Keratinocyte (primary cell): ENCODE measurements at regions not wholly inside any gene's neighbourhood (a gene's known extent, or its start where the extent isn't known, plus 50 kb on each side); places are given as distances from the start of the nearest gene placed in this dataset.

Experiments used
- DNase-seq: peaks from one replicate; pipeline ENCODE4 v3.0.0-alpha.2; 2011; ENCODE audit warnings: low read depth, missing footprints, low spot score
- FAIRE-seq: peaks from 2 replicates; lab custom pipeline; 2011; peaks lifted over from hg19 to GRCh38; lab: Jason Lieb, UNC
- H2AFZ ChIP-seq: 2 replicates; pipeline ENCODE4 v1.6.0; 2012; ENCODE audit warnings: low read length, control low read depth, inconsistent platforms; ENCODE audit not compliant: control insufficient read depth
- H3K27ac ChIP-seq: 2 replicates; pipeline ENCODE4 v1.5.1; 2011; ENCODE audit warnings: low read length; ENCODE audit not compliant: control insufficient read depth, insufficient read depth
- H3K27me3 ChIP-seq: 3 replicates; pipeline ENCODE4 v1.6.0; 2011; ENCODE audit warnings: low read length; ENCODE audit not compliant: control insufficient read depth, insufficient read depth; ENCODE audit errors: extremely low read depth
- H3K36me3 ChIP-seq, 2 experiments: 2 replicates in 1 of 2; 3 replicates in 1 of 2; pipeline ENCODE4 v1.5.1; 2011; ENCODE audit warnings: low read length in 2 of 2, mild to moderate bottlenecking in 1 of 2; ENCODE audit not compliant: control insufficient read depth in 2 of 2, insufficient read depth in 2 of 2; ENCODE audit errors: extremely low read depth in 1 of 2
- H3K4me1 ChIP-seq: 3 replicates; pipeline ENCODE4 v1.5.1; 2011; ENCODE audit warnings: low read length; ENCODE audit not compliant: control insufficient read depth, insufficient read depth; ENCODE audit errors: extremely low read depth
- H3K4me2 ChIP-seq: 3 replicates; pipeline ENCODE4 v1.6.0; 2011; ENCODE audit warnings: low read depth, low read length; ENCODE audit not compliant: control insufficient read depth, insufficient read depth; ENCODE audit errors: extremely low read depth
- H3K4me3 ChIP-seq, 3 experiments: fragments of 200-600 bp in 1 of 3; sonication (generic) in 1 of 3; 2 replicates in 2 of 3; 3 replicates in 1 of 3; pipeline ENCODE4 v1.5.1; 2011 to 2016; ENCODE audit warnings: low read length in 3 of 3, mild to moderate bottlenecking in 3 of 3, control low read depth in 2 of 3, inconsistent platforms in 1 of 3, low read depth in 1 of 3, mixed read lengths in 1 of 3, mixed run types in 1 of 3, moderate library complexity in 1 of 3; ENCODE audit not compliant: control insufficient read depth in 2 of 3, insufficient read depth in 2 of 3; ENCODE audit errors: extremely low read depth in 1 of 3
- H3K79me2 ChIP-seq: 2 replicates; pipeline ENCODE4 v1.6.0; 2012; ENCODE audit warnings: low read length; ENCODE audit not compliant: control insufficient read depth, insufficient read depth
- H3K9ac ChIP-seq: 3 replicates; pipeline ENCODE4 v1.6.0; 2011; ENCODE audit warnings: low read length; ENCODE audit not compliant: control insufficient read depth, insufficient read depth; ENCODE audit errors: extremely low read depth
- H3K9me1 ChIP-seq: 3 replicates; pipeline ENCODE4 v1.6.0; 2011; ENCODE audit warnings: low read length; ENCODE audit not compliant: control insufficient read depth, insufficient read depth; ENCODE audit errors: extremely low read depth
- H3K9me3 ChIP-seq: 2 replicates; pipeline ENCODE4 v1.5.1; 2012; ENCODE audit warnings: low read depth, low read length; ENCODE audit not compliant: control insufficient read depth
- H4K20me1 ChIP-seq: 3 replicates; pipeline ENCODE4 v1.6.0; 2011; ENCODE audit warnings: low read length; ENCODE audit not compliant: control insufficient read depth, insufficient read depth; ENCODE audit errors: extremely low read depth
- CTCF ChIP-seq, 3 experiments: IDR thresholded peaks in 1 of 3; conservative IDR thresholded peaks in 1 of 3; optimal IDR thresholded peaks in 1 of 3; 2 replicates in 2 of 3; 3 replicates in 1 of 3; pipeline versions ENCODE3 to v1.5.1; 2011; ENCODE audit warnings: low read length in 3 of 3, mild to moderate bottlenecking in 3 of 3, moderate library complexity in 2 of 3, control low read depth in 1 of 3, inconsistent platforms in 1 of 3; ENCODE audit not compliant: insufficient read depth in 2 of 3; ENCODE audit errors: extremely low read depth in 1 of 3
- EZH2 ChIP-seq: IDR thresholded peaks from one replicate; pipeline ENCODE4 v1.6.1; 2012; ENCODE audit warnings: inconsistent platforms, mild to moderate bottlenecking, low read length, moderate library complexity
- dilution Hi-C: fragments of 300-500 bp; cut with MboI; formaldehyde crosslinking; loops from one replicate; pipeline ENCODE4 v1.7.0; 2020; ENCODE audit warnings: low sequenced_read_pairs; ENCODE audit not compliant: extremely low pct_ligation_motif_present

GRCh38 chr9:120281665-120282064 is 298.3 kb downstream of the CDK5RAP2 start:
- DNase-seq (no peak), FAIRE-seq (no peak)
- Histone ChIP-seq H3K9me3 (no peaks in the 10 kb centered on the region), H3K27me3 (no peaks in the 10 kb centered on the region), H3K4me2 (no peak overlapping the region), H2AFZ (no peak overlapping the region), H3K36me3 (no peaks in the 10 kb centered on the region), H4K20me1 (no peaks in the 10 kb centered on the region), H3K9me1 (no peaks in the 10 kb centered on the region), H3K9ac (no peak overlapping the region), H3K4me1 (peaks cover 3% of the 10 kb centered on the region), H3K79me2 (no peaks in the 10 kb centered on the region), H3K4me3 (no peak overlapping the region), H3K27ac (no peak overlapping the region)
- TF ChIP-seq CTCF (optimal IDR thresholded peaks at IDR 0.05 in 1 of 3, IDR thresholded peaks at IDR 0.05 in 1 of 3, conservative IDR thresholded peaks at IDR 0.05 in 1 of 3; ENCODE audit: extremely low read depth in 1 of 3, insufficient read depth in 2 of 3, low read length in 3 of 3) (no peak), EZH2 (no peak)
- dilution Hi-C loops: no loop called here

- Histone ChIP-seq H3K4me3 (no peak overlapping the region), H3K36me3 (no peaks in the 10 kb centered on the region), H4K20me1 (no peaks in the 10 kb centered on the region), H2AFZ (no peak overlapping the region), H3K4me1 (no peaks in the 10 kb centered on the region), H3K9me1 (no peaks in the 10 kb centered on the region), H3K27me3 (no peaks in the 10 kb centered on the region), H3K4me2 (no peak overlapping the region), H3K27ac (no peak overlapping the region), H3K79me2 (no peaks in the 10 kb centered on the region), H3K9ac (no peak overlapping the region), H3K9me3 (no peaks in the 10 kb centered on the region)
- TF ChIP-seq EZH2: no peak
- TF ChIP-seq CTCF (optimal IDR thresholded peaks at IDR 0.05 in 1 of 3, IDR thresholded peaks at IDR 0.05 in 1 of 3, conservative IDR thresholded peaks at IDR 0.05 in 1 of 3; ENCODE audit: extremely low read depth in 1 of 3, insufficient read depth in 2 of 3, low read length in 3 of 3): no peak
- FAIRE-seq (no peak), DNase-seq (no peak)
- dilution Hi-C loops: no loop called here
These were observed 312.0 kb downstream of the CDK5RAP2 start for GRCh38 chr9:120267929-120268328.
